ENCODE measurements at regions not wholly inside any gene's neighbourhood (a gene's known extent, or its start where the extent isn't known, plus 50 kb on each side); places are given as distances from the start of the nearest gene placed in this dataset.

DNA sequence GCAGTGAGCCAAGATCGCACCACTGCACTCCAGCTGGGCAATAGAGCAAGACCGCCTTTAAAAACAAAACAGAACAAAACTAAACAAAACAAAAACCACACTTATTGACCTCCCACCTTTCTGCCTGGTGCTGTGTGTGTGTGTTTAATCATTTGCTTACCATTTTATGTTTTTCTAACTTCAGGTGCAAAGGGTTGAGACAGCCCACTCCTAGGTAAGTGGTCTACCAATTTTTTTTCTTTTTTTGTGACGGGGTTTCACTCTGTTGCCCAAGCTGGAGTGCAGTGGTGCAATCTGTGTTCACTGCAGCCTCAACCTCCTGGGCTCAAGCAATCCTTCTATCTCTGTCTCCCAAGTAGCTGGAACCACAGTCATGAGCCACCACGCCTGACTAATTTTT is 65.8 kb downstream of the SALL1 start:
- intact Hi-C loops (cut with DNase I; ENCODE audit: low total_unique reads): no loop called here
- H3K4me3 ChIP-seq (ENCODE audit: low read depth, poor library complexity, severe bottlenecking): no peak overlapping the region
- WGBS, 2 donors: 88 to 89% methylated on average over 4 of the region's 4 CpGs
- no peak for DNase-seq (ENCODE audit: low spot score in 2 of 2)
- no peak for TF ChIP-seq POLR2A (IDR thresholded peaks at IDR 0.05)
- TF ChIP-seq, protein P1, sequence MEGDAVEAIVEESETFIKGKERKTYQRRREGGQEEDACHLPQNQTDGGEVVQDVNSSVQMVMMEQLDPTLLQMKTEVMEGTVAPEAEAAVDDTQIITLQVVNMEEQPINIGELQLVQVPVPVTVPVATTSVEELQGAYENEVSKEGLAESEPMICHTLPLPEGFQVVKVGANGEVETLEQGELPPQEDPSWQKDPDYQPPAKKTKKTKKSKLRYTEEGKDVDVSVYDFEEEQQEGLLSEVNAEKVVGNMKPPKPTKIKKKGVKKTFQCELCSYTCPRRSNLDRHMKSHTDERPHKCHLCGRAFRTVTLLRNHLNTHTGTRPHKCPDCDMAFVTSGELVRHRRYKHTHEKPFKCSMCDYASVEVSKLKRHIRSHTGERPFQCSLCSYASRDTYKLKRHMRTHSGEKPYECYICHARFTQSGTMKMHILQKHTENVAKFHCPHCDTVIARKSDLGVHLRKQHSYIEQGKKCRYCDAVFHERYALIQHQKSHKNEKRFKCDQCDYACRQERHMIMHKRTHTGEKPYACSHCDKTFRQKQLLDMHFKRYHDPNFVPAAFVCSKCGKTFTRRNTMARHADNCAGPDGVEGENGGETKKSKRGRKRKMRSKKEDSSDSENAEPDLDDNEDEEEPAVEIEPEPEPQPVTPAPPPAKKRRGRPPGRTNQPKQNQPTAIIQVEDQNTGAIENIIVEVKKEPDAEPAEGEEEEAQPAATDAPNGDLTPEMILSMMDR (IDR thresholded peaks at IDR 0.05): no peak

DNA sequence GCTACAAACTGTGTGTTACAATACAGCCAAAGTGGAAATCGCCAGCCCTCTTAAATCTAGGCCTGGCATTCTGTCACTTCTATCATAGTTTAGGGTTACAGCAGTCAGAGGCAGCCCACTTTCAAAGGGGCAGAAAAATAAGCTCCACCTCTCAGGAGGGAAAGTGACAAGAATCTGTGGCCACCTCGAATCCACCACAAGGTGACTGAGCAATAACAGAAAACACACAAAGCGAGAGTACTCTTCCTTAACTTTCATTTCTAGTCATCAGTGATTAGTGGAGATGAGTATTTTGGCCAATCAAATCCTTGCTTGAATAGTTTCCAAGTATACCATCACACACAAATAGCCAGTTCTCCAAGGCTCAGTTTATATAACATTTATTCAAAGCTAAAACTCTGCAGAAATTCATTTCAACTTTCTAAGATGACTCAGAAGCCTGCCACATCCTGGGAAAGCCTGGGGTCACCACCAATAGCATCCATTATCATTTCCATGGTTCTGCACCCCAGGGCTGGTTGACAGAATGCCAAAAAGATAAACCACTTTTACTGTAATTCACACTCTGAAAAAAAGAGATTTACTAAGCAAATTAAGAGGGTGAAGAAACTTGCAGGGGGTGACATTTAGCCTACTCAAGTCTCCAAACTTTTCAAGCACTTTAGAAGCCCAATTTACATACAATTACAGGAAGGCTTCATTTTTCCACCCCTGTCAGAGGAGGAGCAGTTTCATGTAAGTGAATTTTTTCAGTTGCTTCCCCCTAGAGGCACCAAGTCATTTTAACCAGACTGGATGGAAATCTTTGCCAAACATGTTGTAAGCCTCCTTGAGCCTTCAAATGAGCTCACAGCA is 66.8 kb downstream of the SALL1 start:
- WGBS, 2 donors: 64 to 73% methylated on average over 3 of the region's 3 CpGs
- DNase-seq (ENCODE audit: low spot score in 2 of 2): no peak
- H3K4me3 ChIP-seq (ENCODE audit: low read depth, poor library complexity, severe bottlenecking): no peak overlapping the region
- TF ChIP-seq, protein P1 (IDR thresholded peaks at IDR 0.05): no peak
- TF ChIP-seq POLR2A (IDR thresholded peaks at IDR 0.05): no peak
- intact Hi-C loops (cut with DNase I; ENCODE audit: low total_unique reads): no loop called here

DNA sequence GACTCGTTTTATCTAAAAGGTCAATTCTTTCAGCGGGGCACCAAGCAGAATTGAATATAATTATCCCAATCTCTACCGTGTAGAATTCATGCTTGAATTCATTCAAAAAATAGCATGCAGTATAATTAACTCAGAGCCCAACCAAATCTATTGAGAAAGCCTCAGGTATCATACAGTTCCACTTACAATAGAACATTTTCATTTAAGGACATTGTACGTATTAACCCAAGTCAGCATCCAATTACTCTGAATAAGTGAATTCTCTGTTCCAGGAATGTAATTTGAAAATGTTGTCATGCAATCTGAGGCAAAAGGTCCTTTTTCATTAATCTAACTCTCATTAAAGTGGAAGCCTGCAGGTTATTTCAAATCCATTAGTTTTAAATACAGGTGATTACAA is 78.5 kb downstream of the SALL1 start:
- H3K4me3 ChIP-seq (ENCODE audit: low read depth, poor library complexity, severe bottlenecking): no peak overlapping the region
- TF ChIP-seq POLR2A (IDR thresholded peaks at IDR 0.05): no peak
- TF ChIP-seq, protein P1 (IDR thresholded peaks at IDR 0.05): no peak
- no peak for DNase-seq (ENCODE audit: low spot score in 2 of 2)
- 73 to 77% methylated on average over 4 of the region's 4 CpGs for WGBS, 2 donors
- intact Hi-C loops (cut with DNase I; ENCODE audit: low total_unique reads): no loop called here

DNA sequence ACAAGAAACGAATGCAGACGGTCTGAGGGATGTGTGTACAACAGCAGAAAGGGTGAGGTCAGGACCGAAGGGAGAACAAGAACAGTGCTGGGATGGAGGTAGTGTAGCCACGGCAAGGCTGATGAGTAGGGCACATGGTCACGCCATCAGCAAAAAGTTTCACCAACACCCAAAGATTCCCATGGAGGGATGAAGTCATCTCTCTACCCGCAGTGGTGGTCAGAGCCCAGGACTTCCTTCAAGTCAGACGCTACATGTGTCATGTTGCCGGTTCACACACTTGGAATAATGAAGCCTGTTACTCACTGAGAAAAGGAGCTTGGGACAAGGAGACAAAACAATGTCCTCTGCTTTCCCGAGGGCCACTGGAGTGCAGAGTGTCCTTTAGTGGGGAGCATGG is 79.7 kb downstream of the SALL1 start:
- no peak overlapping the region for H3K4me3 ChIP-seq (ENCODE audit: low read depth, poor library complexity, severe bottlenecking)
- intact Hi-C loops (cut with DNase I; ENCODE audit: low total_unique reads): no loop called here
- TF ChIP-seq POLR2A (IDR thresholded peaks at IDR 0.05): no peak
- TF ChIP-seq, protein P1 (IDR thresholded peaks at IDR 0.05): no peak
- DNase-seq (ENCODE audit: low spot score in 2 of 2): peak in 1 of 2 donors; percentile 43
- WGBS, 2 donors: 78 to 79% methylated on average over 9 of the region's 9 CpGs

DNA sequence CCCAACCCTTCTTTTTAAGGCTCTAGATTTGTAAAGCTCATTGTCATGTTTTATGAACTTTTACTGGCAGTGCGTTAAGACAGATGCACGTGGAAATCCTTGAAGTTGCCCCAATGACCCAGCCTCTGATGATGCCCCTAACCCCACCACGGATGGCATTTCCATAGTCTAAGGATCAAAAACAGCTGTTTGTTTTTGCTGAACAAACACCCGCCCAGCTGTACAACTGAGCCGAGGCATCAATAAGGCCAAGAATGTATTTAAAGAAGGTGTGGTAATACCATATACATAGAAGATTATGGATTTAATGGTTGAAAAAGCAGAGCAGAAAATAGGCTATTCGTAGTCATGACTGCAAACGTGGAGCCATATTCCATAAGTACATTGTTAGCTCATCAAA is 83.7 kb downstream of the SALL1 start:
- intact Hi-C loops (cut with DNase I; ENCODE audit: low total_unique reads): no loop called here
- 56% methylated on average over 7 of the region's 7 CpGs for WGBS, 2 donors
- no peak for DNase-seq (ENCODE audit: low spot score in 2 of 2)
- H3K4me3 ChIP-seq (ENCODE audit: low read depth, poor library complexity, severe bottlenecking): no peak overlapping the region
- TF ChIP-seq, protein P1 (IDR thresholded peaks at IDR 0.05): no peak
- no peak for TF ChIP-seq POLR2A (IDR thresholded peaks at IDR 0.05)

DNA sequence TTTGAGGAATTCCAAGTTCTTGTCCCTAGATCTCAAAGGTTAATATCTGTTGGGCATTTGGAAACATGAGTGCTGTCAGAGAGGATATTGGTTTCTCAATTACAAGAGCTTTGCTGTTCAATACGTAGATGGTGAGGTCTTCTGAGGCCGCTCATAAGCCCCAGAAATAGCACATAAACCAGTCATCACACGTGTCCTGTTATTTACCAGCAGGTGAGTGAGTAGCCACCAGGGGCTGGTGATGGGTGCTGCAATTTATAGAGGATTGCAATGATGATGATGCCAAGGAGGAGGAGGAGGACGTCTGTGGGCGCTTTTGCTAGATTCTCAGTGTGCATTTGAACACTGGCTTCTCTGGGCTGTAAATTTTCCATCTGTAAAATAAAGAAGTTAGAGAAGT is 89.0 kb downstream of the SALL1 start:
- TF ChIP-seq POLR2A (IDR thresholded peaks at IDR 0.05): no peak
- TF ChIP-seq, protein P1 (IDR thresholded peaks at IDR 0.05): no peak
- intact Hi-C loops (cut with DNase I; ENCODE audit: low total_unique reads): no loop called here
- WGBS, 2 donors: 53 to 63% methylated on average over 5 of the region's 5 CpGs

More for the DNA sequence above, 89.0 kb downstream of the SALL1 start:
- H3K4me3 ChIP-seq (ENCODE audit: low read depth, poor library complexity, severe bottlenecking): no peak overlapping the region
- peak in 1 of 2 donors; percentile 20 for DNase-seq (ENCODE audit: low spot score in 2 of 2)
